BLaER1 (cell line): ENCODE measurements at regions not wholly inside any gene's neighbourhood (a gene's known extent, or its start where the extent isn't known, plus 50 kb on each side); places are given as distances from the start of the nearest gene placed in this dataset.

ENCODE experiments used
- H3K27ac ChIP-seq: shearing (Covaris generic); formaldehyde crosslinking; 2 replicates; pipeline ENCODE4 v1.8.1; 2022
- H3K27me3 ChIP-seq: shearing (Covaris generic); formaldehyde crosslinking; 2 replicates; pipeline ENCODE4 v1.8.1; 2022
- H3K36me3 ChIP-seq: shearing (Covaris generic); formaldehyde crosslinking; 2 replicates; pipeline ENCODE4 v1.8.1; 2022
- H3K4me1 ChIP-seq: shearing (Covaris generic); formaldehyde crosslinking; 2 replicates; pipeline ENCODE4 v1.8.1; 2022
- H3K4me2 ChIP-seq: shearing (Covaris generic); formaldehyde crosslinking; 2 replicates; pipeline ENCODE4 v1.8.1; 2022
- H3K4me3 ChIP-seq: shearing (Covaris generic); formaldehyde crosslinking; 2 replicates; pipeline ENCODE4 v1.8.1; 2022
- H3K9ac ChIP-seq: shearing (Covaris generic); formaldehyde crosslinking; 2 replicates; pipeline ENCODE4 v1.8.1; 2022
- H3K9me3 ChIP-seq: shearing (Covaris generic); formaldehyde crosslinking; 2 replicates; pipeline ENCODE4 v1.8.1; 2022
- H4K20me1 ChIP-seq: shearing (Covaris generic); formaldehyde crosslinking; 2 replicates; pipeline ENCODE4 v1.8.1; 2022
- Cebpa-rat ChIP-seq: shearing (Covaris generic); IDR thresholded peaks from 2 replicates; pipeline ENCODE4 v1.8.1; 2022

- H3K27ac ChIP-seq = no peak overlapping the region
- no peak overlapping the region for H3K4me3 ChIP-seq
- H3K36me3 ChIP-seq = no peaks in the 10 kb centered on the region
- H3K4me1 ChIP-seq = no peaks in the 10 kb centered on the region
- no peak for TF ChIP-seq Cebpa-rat
- H3K27me3 ChIP-seq = no peaks in the 10 kb centered on the region
- no peak overlapping the region for H3K9ac ChIP-seq
- peaks cover 8% of the 10 kb centered on the region; the same call in 1 of the 2 replicates for H3K9me3 ChIP-seq
- H4K20me1 ChIP-seq = no peaks in the 10 kb centered on the region
- no peak overlapping the region for H3K4me2 ChIP-seq
Observed at GRCh38 chr4:96630839-96631238, 790.9 kb downstream of the PDHA2 start.

- Histone ChIP-seq H3K36me3 (no peaks in the 10 kb centered on the region), H4K20me1 (no peaks in the 10 kb centered on the region), H3K4me1 (no peaks in the 10 kb centered on the region), H3K27me3 (no peaks in the 10 kb centered on the region), H3K9ac (no peak overlapping the region), H3K4me2 (no peak overlapping the region), H3K4me3 (no peak overlapping the region), H3K9me3 (no peaks in the 10 kb centered on the region), H3K27ac (no peak overlapping the region)
- TF ChIP-seq Cebpa-rat = no peak
Observed at GRCh38 chr4:96637971-96638412, 798.1 kb downstream of the PDHA2 start.

- TF ChIP-seq Cebpa-rat = no peak
- H3K36me3 ChIP-seq = no peaks in the 10 kb centered on the region
- H3K4me2 ChIP-seq = no peak overlapping the region
- no peak overlapping the region for H3K9ac ChIP-seq
- no peaks in the 10 kb centered on the region for H4K20me1 ChIP-seq
- H3K4me3 ChIP-seq = no peak overlapping the region
- H3K4me1 ChIP-seq = no peaks in the 10 kb centered on the region
- no peaks in the 10 kb centered on the region for H3K9me3 ChIP-seq
- H3K27ac ChIP-seq = no peak overlapping the region
- no peaks in the 10 kb centered on the region for H3K27me3 ChIP-seq
Observed at GRCh38 chr4:96639932-96640331, 800.0 kb downstream of the PDHA2 start.

- H3K4me1 ChIP-seq = no peaks in the 10 kb centered on the region
- H3K4me2 ChIP-seq = no peak overlapping the region
- no peaks in the 10 kb centered on the region for H3K9me3 ChIP-seq
- no peak overlapping the region for H3K27ac ChIP-seq
- no peak for TF ChIP-seq Cebpa-rat
- no peak overlapping the region for H3K4me3 ChIP-seq
- H3K36me3 ChIP-seq = no peaks in the 10 kb centered on the region
- H3K27me3 ChIP-seq = no peaks in the 10 kb centered on the region
- H3K9ac ChIP-seq = no peak overlapping the region
- no peaks in the 10 kb centered on the region for H4K20me1 ChIP-seq
Observed at GRCh38 chr4:96642490-96642889, 802.6 kb downstream of the PDHA2 start.

- Histone ChIP-seq H3K36me3 (no peaks in the 10 kb centered on the region), H3K4me1 (no peaks in the 10 kb centered on the region), H4K20me1 (no peaks in the 10 kb centered on the region), H3K27me3 (no peaks in the 10 kb centered on the region), H3K4me3 (no peak overlapping the region), H3K27ac (no peak overlapping the region), H3K9me3 (no peaks in the 10 kb centered on the region), H3K4me2 (no peak overlapping the region), H3K9ac (no peak overlapping the region)
- TF ChIP-seq Cebpa-rat = no peak
Observed at GRCh38 chr4:96646146-96646545, 806.3 kb downstream of the PDHA2 start.

GRCh38 chr4:96649536-96649935 is 809.6 kb downstream of the PDHA2 start:
- H3K4me1 ChIP-seq = no peaks in the 10 kb centered on the region
- no peak overlapping the region for H3K27ac ChIP-seq
- H3K9ac ChIP-seq = no peak overlapping the region
- H4K20me1 ChIP-seq = no peaks in the 10 kb centered on the region
- no peak overlapping the region for H3K4me3 ChIP-seq
- no peak for TF ChIP-seq Cebpa-rat
- peaks cover 15% of the 10 kb centered on the region for H3K9me3 ChIP-seq
- H3K4me2 ChIP-seq = no peak overlapping the region
- no peaks in the 10 kb centered on the region for H3K27me3 ChIP-seq
- no peaks in the 10 kb centered on the region for H3K36me3 ChIP-seq

- Histone ChIP-seq H3K9ac (no peak overlapping the region), H3K4me2 (no peak overlapping the region), H3K4me1 (no peaks in the 10 kb centered on the region), H3K27ac (no peak overlapping the region), H3K27me3 (no peaks in the 10 kb centered on the region), H3K36me3 (no peaks in the 10 kb centered on the region), H3K4me3 (no peak overlapping the region), H3K9me3 (peaks cover 15% of the 10 kb centered on the region), H4K20me1 (no peaks in the 10 kb centered on the region)
- no peak for TF ChIP-seq Cebpa-rat
Observed at GRCh38 chr4:96652158-96652557, 812.3 kb downstream of the PDHA2 start.

- H3K27me3 ChIP-seq = no peaks in the 10 kb centered on the region
- peaks cover 15% of the 10 kb centered on the region for H3K9me3 ChIP-seq
- no peak overlapping the region for H3K9ac ChIP-seq
- no peak for TF ChIP-seq Cebpa-rat
- no peak overlapping the region for H3K4me2 ChIP-seq
- H3K4me1 ChIP-seq = no peaks in the 10 kb centered on the region
- H3K36me3 ChIP-seq = no peaks in the 10 kb centered on the region
- H4K20me1 ChIP-seq = no peaks in the 10 kb centered on the region
- no peak overlapping the region for H3K27ac ChIP-seq
- H3K4me3 ChIP-seq = no peak overlapping the region
Observed at GRCh38 chr4:96652821-96653220, 812.9 kb downstream of the PDHA2 start.

GRCh38 chr4:96654045-96654444 is 814.2 kb downstream of the PDHA2 start:
- Histone ChIP-seq H3K36me3 (no peaks in the 10 kb centered on the region), H3K4me2 (no peak overlapping the region), H3K9ac (no peak overlapping the region), H3K27me3 (no peaks in the 10 kb centered on the region), H3K4me1 (no peaks in the 10 kb centered on the region), H3K4me3 (no peak overlapping the region), H4K20me1 (no peaks in the 10 kb centered on the region), H3K27ac (no peak overlapping the region), H3K9me3 (peaks cover 15% of the 10 kb centered on the region)
- no peak for TF ChIP-seq Cebpa-rat

- no peaks in the 10 kb centered on the region for H3K4me1 ChIP-seq
- H3K4me3 ChIP-seq = no peak overlapping the region
- H3K4me2 ChIP-seq = no peak overlapping the region
- no peaks in the 10 kb centered on the region for H3K27me3 ChIP-seq
- H3K27ac ChIP-seq = no peak overlapping the region
- no peak overlapping the region for H3K9ac ChIP-seq
- no peaks in the 10 kb centered on the region for H3K36me3 ChIP-seq
- TF ChIP-seq Cebpa-rat = no peak
- no peaks in the 10 kb centered on the region for H4K20me1 ChIP-seq
- H3K9me3 ChIP-seq = no peaks in the 10 kb centered on the region
Observed at GRCh38 chr4:96670381-96670780, 830.5 kb downstream of the PDHA2 start.

- Histone ChIP-seq H4K20me1 (no peaks in the 10 kb centered on the region), H3K27ac (no peak overlapping the region), H3K4me2 (no peak overlapping the region), H3K4me1 (no peaks in the 10 kb centered on the region), H3K9ac (no peak overlapping the region), H3K27me3 (no peaks in the 10 kb centered on the region), H3K9me3 (no peaks in the 10 kb centered on the region), H3K36me3 (no peaks in the 10 kb centered on the region), H3K4me3 (no peak overlapping the region)
- no peak for TF ChIP-seq Cebpa-rat
Observed at GRCh38 chr4:96675416-96675815, 835.5 kb downstream of the PDHA2 start.
